ENCODE measurements at regions not wholly inside any gene's neighbourhood (a gene's known extent, or its start where the extent isn't known, plus 50 kb on each side); places are given as distances from the start of the nearest gene placed in this dataset.
"Not testable (repeated sequence)": the region's sequence is repeated elsewhere in the genome, so short reads cannot be mapped to it uniquely, and the experiment has no call there.

GRCh38 chr21:27519361-27519760, 552.5 kb upstream of the ADAMTS5 start:
- no peak for DNase-seq (ENCODE audit: low spot score)
- Mint-ChIP-seq H3K27me3 (ENCODE audit: low read depth) (no peaks in the 10 kb centered on the region), H3K4me1 (ENCODE audit: low read depth) (no peaks in the 10 kb centered on the region), H3K36me3 (ENCODE audit: low read depth) (no peaks in the 10 kb centered on the region), H3K4me3 (ENCODE audit: low read depth) (no peak overlapping the region), H3K27ac (no peak overlapping the region), H3K9me3 (peaks cover 38% of the 10 kb centered on the region)
- intact Hi-C loops (cut with micrococcal nuclease) = no loop called here

GRCh38 chr21:27517177-27517576, 550.3 kb upstream of the ADAMTS5 start:
- peaks cover 36% of the 10 kb centered on the region for H3K9me3 Mint-ChIP-seq
- H3K4me1 Mint-ChIP-seq (ENCODE audit: low read depth); H3K4me3 Mint-ChIP-seq (ENCODE audit: low read depth); H3K27ac Mint-ChIP-seq; DNase-seq (ENCODE audit: low spot score); intact Hi-C loops (cut with micrococcal nuclease); H3K36me3 Mint-ChIP-seq (ENCODE audit: low read depth); H3K27me3 Mint-ChIP-seq (ENCODE audit: low read depth): not testable (repeated sequence)

GRCh38 chr21:27515676-27516075, 548.8 kb upstream of the ADAMTS5 start:
- no peak for DNase-seq (ENCODE audit: low spot score)
- H3K4me1 Mint-ChIP-seq (ENCODE audit: low read depth) = no peaks in the 10 kb centered on the region
- intact Hi-C loops (cut with micrococcal nuclease) = no loop called here
- no peaks in the 10 kb centered on the region for H3K27me3 Mint-ChIP-seq (ENCODE audit: low read depth)
- peaks cover 27% of the 10 kb centered on the region for H3K9me3 Mint-ChIP-seq
- H3K36me3 Mint-ChIP-seq (ENCODE audit: low read depth) = no peaks in the 10 kb centered on the region
- H3K4me3 Mint-ChIP-seq (ENCODE audit: low read depth) = no peak overlapping the region
- H3K27ac Mint-ChIP-seq = no peak overlapping the region

- Mint-ChIP-seq H3K27me3 (ENCODE audit: low read depth) (no peaks in the 10 kb centered on the region), H3K9me3 (peaks cover 20% of the 10 kb centered on the region), H3K4me3 (ENCODE audit: low read depth) (no peak overlapping the region), H3K4me1 (ENCODE audit: low read depth) (no peaks in the 10 kb centered on the region), H3K27ac (no peak overlapping the region), H3K36me3 (ENCODE audit: low read depth) (no peaks in the 10 kb centered on the region)
- no peak for DNase-seq (ENCODE audit: low spot score)
- intact Hi-C loops (cut with micrococcal nuclease) = no loop called here
These were observed 546.9 kb upstream of the ADAMTS5 start for GRCh38 chr21:27513825-27514224.

- Mint-ChIP-seq H3K27me3 (ENCODE audit: low read depth) (no peaks in the 10 kb centered on the region), H3K9me3 (peaks cover 15% of the 10 kb centered on the region), H3K4me1 (ENCODE audit: low read depth) (no peaks in the 10 kb centered on the region), H3K27ac (no peak overlapping the region), H3K36me3 (ENCODE audit: low read depth) (no peaks in the 10 kb centered on the region), H3K4me3 (ENCODE audit: low read depth) (no peak overlapping the region)
- intact Hi-C loops (cut with micrococcal nuclease) = no loop called here
- no peak for DNase-seq (ENCODE audit: low spot score)
These were observed 546.1 kb upstream of the ADAMTS5 start for GRCh38 chr21:27513016-27513415.

GRCh38 chr21:27511233-27511632, 544.3 kb upstream of the ADAMTS5 start:
- intact Hi-C loops (cut with micrococcal nuclease) = no loop called here
- Mint-ChIP-seq H3K9me3 (peaks cover 6% of the 10 kb centered on the region), H3K4me1 (ENCODE audit: low read depth) (no peaks in the 10 kb centered on the region), H3K27me3 (ENCODE audit: low read depth) (no peaks in the 10 kb centered on the region), H3K27ac (no peak overlapping the region), H3K4me3 (ENCODE audit: low read depth) (no peak overlapping the region), H3K36me3 (ENCODE audit: low read depth) (no peaks in the 10 kb centered on the region)
- no peak for DNase-seq (ENCODE audit: low spot score)

GRCh38 chr21:27507695-27508094, 540.8 kb upstream of the ADAMTS5 start:
- intact Hi-C loops (cut with micrococcal nuclease) = no loop called here
- no peak overlapping the region for H3K27ac Mint-ChIP-seq
- H3K27me3 Mint-ChIP-seq (ENCODE audit: low read depth) = no peaks in the 10 kb centered on the region
- H3K9me3 Mint-ChIP-seq = peaks cover 9% of the 10 kb centered on the region
- no peak overlapping the region for H3K4me3 Mint-ChIP-seq (ENCODE audit: low read depth)
- no peaks in the 10 kb centered on the region for H3K36me3 Mint-ChIP-seq (ENCODE audit: low read depth)
- no peaks in the 10 kb centered on the region for H3K4me1 Mint-ChIP-seq (ENCODE audit: low read depth)
- no peak for DNase-seq (ENCODE audit: low spot score)

- intact Hi-C loops (cut with micrococcal nuclease) = no loop called here
These were observed 538.6 kb upstream of the ADAMTS5 start for GRCh38 chr21:27505516-27505915.

GRCh38 chr21:27502801-27503200, 535.9 kb upstream of the ADAMTS5 start:
- DNase-seq (ENCODE audit: low spot score) = no peak
- Mint-ChIP-seq H3K27me3 (ENCODE audit: low read depth) (no peaks in the 10 kb centered on the region), H3K27ac (no peak overlapping the region), H3K4me1 (ENCODE audit: low read depth) (no peaks in the 10 kb centered on the region), H3K4me3 (ENCODE audit: low read depth) (no peak overlapping the region), H3K36me3 (ENCODE audit: low read depth) (no peaks in the 10 kb centered on the region), H3K9me3 (peaks cover 3% of the 10 kb centered on the region)
- intact Hi-C loops (cut with micrococcal nuclease) = no loop called here

More at GRCh38 chr21:27505516-27505915, 538.6 kb upstream of the ADAMTS5 start:
- Mint-ChIP-seq H3K4me3 (ENCODE audit: low read depth) (no peak overlapping the region), H3K9me3 (peaks cover 3% of the 10 kb centered on the region), H3K4me1 (ENCODE audit: low read depth) (no peaks in the 10 kb centered on the region), H3K27ac (no peak overlapping the region), H3K27me3 (ENCODE audit: low read depth) (no peaks in the 10 kb centered on the region), H3K36me3 (ENCODE audit: low read depth) (no peaks in the 10 kb centered on the region)
- no peak for DNase-seq (ENCODE audit: low spot score)

- Mint-ChIP-seq H3K4me1 (ENCODE audit: low read depth) (no peaks in the 10 kb centered on the region), H3K9me3 (no peaks in the 10 kb centered on the region), H3K27me3 (ENCODE audit: low read depth) (no peaks in the 10 kb centered on the region), H3K27ac (no peak overlapping the region), H3K36me3 (ENCODE audit: low read depth) (no peaks in the 10 kb centered on the region), H3K4me3 (ENCODE audit: low read depth) (no peak overlapping the region)
- DNase-seq (ENCODE audit: low spot score) = no peak
- intact Hi-C loops (cut with micrococcal nuclease) = no loop called here
These were observed 531.1 kb upstream of the ADAMTS5 start for GRCh38 chr21:27498025-27498424.

GRCh38 chr21:27495836-27496235, 528.9 kb upstream of the ADAMTS5 start:
- Mint-ChIP-seq H3K27ac (no peak overlapping the region), H3K4me3 (ENCODE audit: low read depth) (no peak overlapping the region), H3K9me3 (no peaks in the 10 kb centered on the region), H3K27me3 (ENCODE audit: low read depth) (no peaks in the 10 kb centered on the region), H3K36me3 (ENCODE audit: low read depth) (no peaks in the 10 kb centered on the region), H3K4me1 (ENCODE audit: low read depth) (no peaks in the 10 kb centered on the region)
- intact Hi-C loops (cut with micrococcal nuclease) = no loop called here
- no peak for DNase-seq (ENCODE audit: low spot score)

- H3K27me3 Mint-ChIP-seq (ENCODE audit: low read depth) = no peaks in the 10 kb centered on the region
- intact Hi-C loops (cut with micrococcal nuclease) = no loop called here
- no peaks in the 10 kb centered on the region for H3K36me3 Mint-ChIP-seq (ENCODE audit: low read depth)
- H3K27ac Mint-ChIP-seq = no peak overlapping the region
- no peak for DNase-seq (ENCODE audit: low spot score)
- no peak overlapping the region for H3K4me3 Mint-ChIP-seq (ENCODE audit: low read depth)
- no peaks in the 10 kb centered on the region for H3K4me1 Mint-ChIP-seq (ENCODE audit: low read depth)
- no peaks in the 10 kb centered on the region for H3K9me3 Mint-ChIP-seq
These were observed 526.7 kb upstream of the ADAMTS5 start for GRCh38 chr21:27493542-27493941.

- H3K9me3 Mint-ChIP-seq = peaks cover 9% of the 10 kb centered on the region
- H3K4me3 Mint-ChIP-seq (ENCODE audit: low read depth) = no peak overlapping the region
- no peaks in the 10 kb centered on the region for H3K27me3 Mint-ChIP-seq (ENCODE audit: low read depth)
- intact Hi-C loops (cut with micrococcal nuclease) = no loop called here
- DNase-seq (ENCODE audit: low spot score) = no peak
- H3K27ac Mint-ChIP-seq = no peak overlapping the region
- H3K36me3 Mint-ChIP-seq (ENCODE audit: low read depth) = no peaks in the 10 kb centered on the region
- no peaks in the 10 kb centered on the region for H3K4me1 Mint-ChIP-seq (ENCODE audit: low read depth)
These were observed 520.8 kb upstream of the ADAMTS5 start for GRCh38 chr21:27487676-27488075.

GRCh38 chr21:27480841-27481261, 514.0 kb upstream of the ADAMTS5 start:
- DNase-seq (ENCODE audit: low spot score) = no peak
- no peaks in the 10 kb centered on the region for H3K4me1 Mint-ChIP-seq (ENCODE audit: low read depth)
- no peak overlapping the region for H3K4me3 Mint-ChIP-seq (ENCODE audit: low read depth)
- H3K27me3 Mint-ChIP-seq (ENCODE audit: low read depth) = no peaks in the 10 kb centered on the region
- H3K27ac Mint-ChIP-seq = no peak overlapping the region
- H3K9me3 Mint-ChIP-seq = peaks cover 17% of the 10 kb centered on the region
- H3K36me3 Mint-ChIP-seq (ENCODE audit: low read depth) = no peaks in the 10 kb centered on the region
- intact Hi-C loops (cut with micrococcal nuclease) = no loop called here
